Astrocyte (in vitro differentiated cells and primary cell): ENCODE measurements at regions not wholly inside any gene's neighbourhood (a gene's known extent, or its start where the extent isn't known, plus 50 kb on each side); places are given as distances from the start of the nearest gene placed in this dataset.
A peak's percentile ranks its signal among the peaks of the same experiment; 100 is the strongest.

ENCODE experiments used
- DNase-seq: peaks from one replicate; pipeline ENCODE4 v3.0.0-alpha.2; 2010; ENCODE audit warnings: low read depth
- FAIRE-seq: peaks from 2 replicates; lab custom pipeline; 2011; peaks lifted over from hg19 to GRCh38; lab: Jason Lieb, UNC
- H2AFZ ChIP-seq: 2 replicates; pipeline ENCODE4 v1.6.0; 2012; ENCODE audit warnings: low read depth, low read length, inconsistent platforms
- H3K27ac ChIP-seq: 2 replicates; pipeline ENCODE4 v1.5.1; 2011; ENCODE audit warnings: low read depth, low read length, inconsistent platforms
- H3K27me3 ChIP-seq: 2 replicates; pipeline ENCODE4 v1.6.0; 2011; ENCODE audit warnings: low read length, inconsistent platforms; ENCODE audit not compliant: insufficient read depth
- H3K36me3 ChIP-seq: 2 replicates; pipeline ENCODE4 v1.5.1; 2011; ENCODE audit warnings: low read length, inconsistent platforms; ENCODE audit not compliant: insufficient read depth
- H3K4me1 ChIP-seq: 2 replicates; pipeline ENCODE4 v1.5.1; 2011; ENCODE audit warnings: low read length, inconsistent platforms; ENCODE audit not compliant: insufficient read depth
- H3K4me2 ChIP-seq: 2 replicates; pipeline ENCODE4 v1.6.0; 2012; ENCODE audit warnings: low read length, inconsistent platforms
- H3K4me3 ChIP-seq: 2 replicates; pipeline ENCODE4 v1.5.1; 2011; ENCODE audit warnings: low read depth, mild to moderate bottlenecking, low read length, inconsistent platforms; ENCODE audit not compliant: insufficient read depth
- H3K79me2 ChIP-seq: 2 replicates; pipeline ENCODE4 v1.6.0; 2012; ENCODE audit warnings: mild to moderate bottlenecking, low read length, inconsistent platforms; ENCODE audit not compliant: insufficient read depth
- H3K9ac ChIP-seq: 2 replicates; pipeline ENCODE4 v1.6.0; 2012; ENCODE audit warnings: mild to moderate bottlenecking, low read length, inconsistent platforms
- H3K9me3 ChIP-seq: 2 replicates; pipeline ENCODE4 v1.5.1; 2012; ENCODE audit warnings: low read depth, mild to moderate bottlenecking, low read length, inconsistent platforms; ENCODE audit not compliant: insufficient read depth
- H4K20me1 ChIP-seq: 2 replicates; pipeline ENCODE4 v1.6.0; 2012; ENCODE audit warnings: low read length, inconsistent platforms; ENCODE audit not compliant: insufficient read depth
- H3K27ac Mint-ChIP-seq: one replicate; pipeline ENCODE4 v1.8.0; 2021; ENCODE audit warnings: mild to moderate bottlenecking, mixed read lengths; ENCODE audit not compliant: unreplicated experiment
- H3K27me3 Mint-ChIP-seq: one replicate; pipeline ENCODE4 v1.8.0; 2021; ENCODE audit warnings: low read depth, mixed read lengths; ENCODE audit not compliant: unreplicated experiment
- H3K36me3 Mint-ChIP-seq: one replicate; pipeline ENCODE4 v1.8.0; 2021; ENCODE audit warnings: low read depth, mixed read lengths; ENCODE audit not compliant: unreplicated experiment
- H3K4me1 Mint-ChIP-seq: one replicate; pipeline ENCODE4 v1.8.0; 2021; ENCODE audit warnings: low read depth, mixed read lengths; ENCODE audit not compliant: unreplicated experiment
- H3K4me3 Mint-ChIP-seq: one replicate; pipeline ENCODE4 v1.8.0; 2021; ENCODE audit warnings: mild to moderate bottlenecking, moderate library complexity, mixed read lengths; ENCODE audit not compliant: unreplicated experiment
- H3K9me3 Mint-ChIP-seq: one replicate; pipeline ENCODE4 v1.8.0; 2021; ENCODE audit warnings: mild to moderate bottlenecking, mixed read lengths; ENCODE audit not compliant: unreplicated experiment
- CTCF ChIP-seq: IDR thresholded peaks from 2 replicates; pipeline ENCODE4 v1.5.1; 2011; ENCODE audit warnings: low read depth, mild to moderate bottlenecking, inconsistent platforms, low read length, moderate library complexity; ENCODE audit not compliant: insufficient read depth
- EZH2 ChIP-seq: IDR thresholded peaks from 2 replicates; pipeline ENCODE4 v1.6.1; 2012; ENCODE audit warnings: mild to moderate bottlenecking, low read length, inconsistent platforms; ENCODE audit not compliant: insufficient read depth

GRCh38 chr10:3464760-3465405, 292.3 kb upstream of the PITRM1 start:
- H3K27ac ChIP-seq, result no peak overlapping the region
- Mint-ChIP-seq H3K27ac (no peak overlapping the region), H3K9me3 (peaks cover 1% of the 10 kb centered on the region), H3K36me3 (no peaks in the 10 kb centered on the region), H3K27me3 (no peaks in the 10 kb centered on the region), H3K4me1 (peaks cover 38% of the 10 kb centered on the region), H3K4me3 (no peak overlapping the region)
- no peaks in the 10 kb centered on the region for H3K36me3 ChIP-seq
- no peak overlapping the region for H3K4me3 ChIP-seq
- DNase-seq (no peak), FAIRE-seq (no peak)
- no peaks in the 10 kb centered on the region for H3K79me2 ChIP-seq
- H3K27me3 ChIP-seq, result no peaks in the 10 kb centered on the region
- no peak overlapping the region for H3K4me2 ChIP-seq
- H2AFZ ChIP-seq, result peak overlapping the region; percentile 19
- H4K20me1 ChIP-seq, result no peaks in the 10 kb centered on the region
- H3K9ac ChIP-seq, result no peak overlapping the region
- TF ChIP-seq EZH2, result no peak
- TF ChIP-seq CTCF, result no peak
- H3K9me3 ChIP-seq, result no peaks in the 10 kb centered on the region
- H3K4me1 ChIP-seq, result peaks cover 26% of the 10 kb centered on the region

GRCh38 chr10:3460420-3461128, 288.0 kb upstream of the PITRM1 start:
- Histone ChIP-seq H3K79me2 (no peaks in the 10 kb centered on the region), H3K9me3 (no peaks in the 10 kb centered on the region), H2AFZ (no peak overlapping the region), H3K27ac (no peak overlapping the region), H3K4me2 (no peak overlapping the region), H3K27me3 (no peaks in the 10 kb centered on the region), H3K4me3 (no peak overlapping the region), H3K9ac (no peak overlapping the region), H4K20me1 (no peaks in the 10 kb centered on the region), H3K4me1 (peaks cover 6% of the 10 kb centered on the region), H3K36me3 (no peaks in the 10 kb centered on the region)
- Mint-ChIP-seq H3K36me3 (peaks cover 6% of the 10 kb centered on the region), H3K4me1 (peaks cover 14% of the 10 kb centered on the region), H3K27me3 (no peaks in the 10 kb centered on the region), H3K9me3 (peaks cover 9% of the 10 kb centered on the region), H3K27ac (no peak overlapping the region), H3K4me3 (no peak overlapping the region)
- DNase-seq (no peak), FAIRE-seq (no peak)
- TF ChIP-seq CTCF (no peak), EZH2 (no peak)
